ENCODE measurements at regions not wholly inside any gene's neighbourhood (a gene's known extent, or its start where the extent isn't known, plus 50 kb on each side); places are given as distances from the start of the nearest gene placed in this dataset.
"Not testable (repeated sequence)": the region's sequence is repeated elsewhere in the genome, so short reads cannot be mapped to it uniquely, and the experiment has no call there.

DNA sequence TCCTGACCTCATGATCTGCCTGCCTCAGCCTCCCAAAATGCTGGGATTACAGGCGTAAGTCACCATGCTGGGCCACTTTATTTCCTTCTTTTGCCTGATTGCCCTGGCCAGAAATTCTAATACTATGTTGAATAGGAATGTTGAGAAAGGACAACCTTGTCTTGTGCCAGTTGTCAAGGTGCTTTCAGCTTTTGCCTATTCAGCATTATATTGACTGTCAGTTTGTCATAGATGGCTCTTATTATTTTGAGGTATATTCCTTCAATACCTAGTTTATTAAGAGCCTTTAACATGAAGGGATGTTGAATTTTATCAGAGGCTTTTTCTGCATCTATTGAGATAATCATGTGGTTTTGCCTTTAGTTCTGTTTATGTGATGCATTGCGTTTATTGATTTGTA, 362.0 kb downstream of the JRKL start:
- TF ChIP-seq, protein P1, sequence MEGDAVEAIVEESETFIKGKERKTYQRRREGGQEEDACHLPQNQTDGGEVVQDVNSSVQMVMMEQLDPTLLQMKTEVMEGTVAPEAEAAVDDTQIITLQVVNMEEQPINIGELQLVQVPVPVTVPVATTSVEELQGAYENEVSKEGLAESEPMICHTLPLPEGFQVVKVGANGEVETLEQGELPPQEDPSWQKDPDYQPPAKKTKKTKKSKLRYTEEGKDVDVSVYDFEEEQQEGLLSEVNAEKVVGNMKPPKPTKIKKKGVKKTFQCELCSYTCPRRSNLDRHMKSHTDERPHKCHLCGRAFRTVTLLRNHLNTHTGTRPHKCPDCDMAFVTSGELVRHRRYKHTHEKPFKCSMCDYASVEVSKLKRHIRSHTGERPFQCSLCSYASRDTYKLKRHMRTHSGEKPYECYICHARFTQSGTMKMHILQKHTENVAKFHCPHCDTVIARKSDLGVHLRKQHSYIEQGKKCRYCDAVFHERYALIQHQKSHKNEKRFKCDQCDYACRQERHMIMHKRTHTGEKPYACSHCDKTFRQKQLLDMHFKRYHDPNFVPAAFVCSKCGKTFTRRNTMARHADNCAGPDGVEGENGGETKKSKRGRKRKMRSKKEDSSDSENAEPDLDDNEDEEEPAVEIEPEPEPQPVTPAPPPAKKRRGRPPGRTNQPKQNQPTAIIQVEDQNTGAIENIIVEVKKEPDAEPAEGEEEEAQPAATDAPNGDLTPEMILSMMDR (IDR thresholded peaks at IDR 0.05), result not testable (repeated sequence)
- TF ChIP-seq POLR2A, EP300, POLR2AphosphoS5 (IDR thresholded peaks at IDR 0.05): not testable (repeated sequence)

Measured in sigmoid colon (tissue), 4 donors.